HCT116 (cell line): ENCODE measurements at regions not wholly inside any gene's neighbourhood (a gene's known extent, or its start where the extent isn't known, plus 50 kb on each side); places are given as distances from the start of the nearest gene placed in this dataset.

Experiments used
- ATAC-seq: fragments of 200-7000 bp; cut with Tn5 transposase; 2 replicates; pipeline ENCODE4 v1.9.1; 2020; ENCODE audit warnings: mild to moderate bottlenecking, moderate library complexity
- BruUV-seq: library from RNA; stranded (reverse); fragments of 400-500 nt; replicated peaks from 2 replicates; lab custom pipeline; 2021; lab: Mats Ljungman, UMichigan
- CTCF ChIA-PET: fragments of 300-600 bp; sonication (Branson Sonifier 250); formaldehyde crosslinking; loops from one replicate; lab custom pipeline; 2021; ENCODE audit warnings: antibody characterized with exemption; lab: Charles Lee
- POLR2A ChIA-PET: fragments of 300-600, 350-600 bp; sonication (Branson Sonifier 250); formaldehyde crosslinking; loops from one replicate; lab custom pipeline; 2021; ENCODE audit warnings: antibody characterized with exemption; lab: Charles Lee
- RAD21 ChIA-PET, 2 experiments: fragments of 300-600 bp; sonication (Branson Sonifier 250); formaldehyde crosslinking; loops; one replicate each; lab custom pipeline; 2023; ENCODE audit warnings: low total read pairs in 2 of 2; ENCODE audit not compliant: uncharacterized antibody in 2 of 2, unreplicated experiment in 2 of 2, low non-redundant PET in 1 of 2; lab: Charles Lee
- DNase-seq: peaks from one replicate; pipeline ENCODE4 v3.0.0-alpha.2; 2010; ENCODE audit warnings: low read depth, low spot score
- H2AFZ ChIP-seq: fragments of 200-600 bp; shearing (Covaris generic), sonication (generic); 2 replicates; pipeline ENCODE4 v1.6.1; 2017; ENCODE audit warnings: low read depth, mixed run types, mixed read lengths, antibody characterized with exemption, low read length; ENCODE audit not compliant: poor library complexity, severe bottlenecking
- H3K27ac ChIP-seq: 2 replicates; pipeline ENCODE4 v1.5.1; 2012; ENCODE audit warnings: low read depth, low read length
- H3K27me3 ChIP-seq: fragments of 200-600 bp; sonication (generic); 2 replicates; pipeline ENCODE4 v1.6.1; 2016; ENCODE audit warnings: mixed run types, low read length, mixed read lengths; ENCODE audit not compliant: insufficient read depth
- H3K36me3 ChIP-seq, 2 experiments: fragments of 200-500 bp in 1 of 2; fragments of 200-600 bp in 1 of 2; sonication (Bioruptor generic) in 1 of 2; sonication (generic) in 1 of 2; 2 replicates each; pipeline versions ENCODE4 v1.5.1 to v1.6.1; 2014 to 2016; ENCODE audit warnings: low read length in 2 of 2, inconsistent platforms in 1 of 2, mixed read lengths in 1 of 2, mixed run types in 1 of 2; ENCODE audit not compliant: insufficient read depth in 2 of 2, control insufficient read depth in 1 of 2
- H3K4me1 ChIP-seq, 2 experiments: fragments of 200-600 bp in 1 of 2; sonication (generic) in 1 of 2; 2 replicates each; pipeline versions ENCODE4 v1.5.1 to v1.6.1; 2012 to 2017; ENCODE audit warnings: low read length in 2 of 2, inconsistent platforms in 1 of 2, mild to moderate bottlenecking in 1 of 2, mixed read lengths in 1 of 2, mixed run types in 1 of 2, moderate library complexity in 1 of 2; ENCODE audit not compliant: insufficient read depth in 2 of 2, control insufficient read depth in 1 of 2
- H3K4me2 ChIP-seq: fragments of 200-600 bp; sonication (generic); 2 replicates; pipeline ENCODE4 v1.6.1; 2017; ENCODE audit warnings: mixed run types, low read length, mixed read lengths
- H3K4me3 ChIP-seq, 2 experiments: fragments of 200-600 bp in 1 of 2; sonication (generic) in 1 of 2; replicated peaks in 1 of 2; 2 replicates each; pipeline ENCODE4 v1.5.1; 2011 to 2016; ENCODE audit warnings: low read length in 2 of 2, control low read depth in 1 of 2, low read depth in 1 of 2, mild to moderate bottlenecking in 1 of 2, mixed read lengths in 1 of 2, mixed run types in 1 of 2
- H3K79me2 ChIP-seq: fragments of 200-600 bp; sonication (generic); 2 replicates; pipeline ENCODE4 v1.6.1; 2017; ENCODE audit warnings: mild to moderate bottlenecking, mixed run types, low read length, moderate library complexity, mixed read lengths; ENCODE audit not compliant: insufficient read depth
- H3K9ac ChIP-seq: fragments of 200-600 bp; sonication (generic); 2 replicates; pipeline ENCODE4 v1.6.1; 2016; ENCODE audit warnings: low read length, mixed read lengths
- H3K9me2 ChIP-seq: fragments of 200-600 bp; sonication (generic), shearing (Covaris generic); 2 replicates; pipeline ENCODE4 v1.6.1; 2017; ENCODE audit warnings: mixed run types, mild to moderate bottlenecking, moderate library complexity; ENCODE audit not compliant: insufficient read depth
- H3K9me3 ChIP-seq, 2 experiments: fragments of 200-500 bp in 1 of 2; fragments of 200-600 bp in 1 of 2; sonication (Bioruptor generic) in 1 of 2; sonication (generic) in 1 of 2; 2 replicates each; pipeline ENCODE4 v1.6.1; 2014 to 2017; ENCODE audit warnings: low read length in 2 of 2, mixed read lengths in 2 of 2, inconsistent platforms in 1 of 2, low read depth in 1 of 2, mild to moderate bottlenecking in 1 of 2, mixed run types in 1 of 2, moderate library complexity in 1 of 2; ENCODE audit not compliant: control insufficient read depth in 1 of 2, insufficient read depth in 1 of 2
- H4K20me1 ChIP-seq: fragments of 200-600 bp; sonication (generic), shearing (Covaris generic); 2 replicates; pipeline ENCODE4 v1.6.1; 2017; ENCODE audit warnings: mixed run types, mild to moderate bottlenecking, moderate library complexity; ENCODE audit not compliant: insufficient read depth
- CEBPB ChIP-seq: IDR thresholded peaks from 2 replicates; pipeline ENCODE4 v1.6.1; 2012; ENCODE audit warnings: low read depth
- CTCF ChIP-seq, 3 experiments: fragments of 200-600 bp in 1 of 3; sonication (generic) in 1 of 3; IDR thresholded peaks in 2 of 3; conservative IDR thresholded peaks in 1 of 3; 2 replicates each; pipeline ENCODE4 v1.5.1; 2012 to 2017; ENCODE audit warnings: low read depth in 2 of 3, low read length in 2 of 3, antibody characterized with exemption in 1 of 3, borderline replicate concordance in 1 of 3, control low read depth in 1 of 3, mild to moderate bottlenecking in 1 of 3, mixed read lengths in 1 of 3, mixed run types in 1 of 3, moderate library complexity in 1 of 3; ENCODE audit not compliant: insufficient read depth in 1 of 3
- EZH2 ChIP-seq: fragments of 200-600 bp; sonication (generic); IDR thresholded peaks from 2 replicates; pipeline ENCODE4 v1.6.1; 2017; ENCODE audit warnings: antibody characterized with exemption, mixed run types
- FOSL1 ChIP-seq: IDR thresholded peaks from 2 replicates; pipeline ENCODE4 v1.6.1; 2012; ENCODE audit warnings: low read depth
- JUND ChIP-seq: IDR thresholded peaks from 2 replicates; pipeline ENCODE4 v1.6.1; 2012
- POLR2AphosphoS5 ChIP-seq: IDR thresholded peaks from 2 replicates; pipeline ENCODE4 v1.6.1; 2011; ENCODE audit warnings: mild to moderate bottlenecking, low read depth, low read length, moderate library complexity
- RAD21 ChIP-seq: IDR thresholded peaks from 2 replicates; pipeline ENCODE4 v1.6.1; 2012; ENCODE audit warnings: low read depth, mild to moderate bottlenecking
- REST ChIP-seq: IDR thresholded peaks from 2 replicates; pipeline ENCODE4 v1.6.1; 2012; ENCODE audit warnings: low read depth
- SIN3A ChIP-seq: IDR thresholded peaks from 2 replicates; pipeline ENCODE4 v1.6.1; 2012; ENCODE audit warnings: low read depth
- SRF ChIP-seq: IDR thresholded peaks from 2 replicates; pipeline ENCODE4 v1.6.1; 2012; ENCODE audit warnings: low read depth
- ZBTB33 ChIP-seq: IDR thresholded peaks from 2 replicates; pipeline ENCODE4 v1.6.1; 2011; ENCODE audit warnings: mild to moderate bottlenecking, low read length, moderate library complexity; ENCODE audit not compliant: insufficient replicate concordance; ENCODE audit errors: extremely low read depth
- intact Hi-C: fragments of 100-400 bp; cut with micrococcal nuclease; formaldehyde crosslinking; loops from 2 replicates; pipeline ENCODE4 v1.10.0; 2022

GRCh38 chr6:86728976-86729375, 208.4 kb upstream of the HTR1E start:
- no peak overlapping the region for H3K9ac ChIP-seq
- H3K27me3 ChIP-seq = no peaks in the 10 kb centered on the region
- H3K9me2 ChIP-seq = no peaks in the 10 kb centered on the region
- DNase-seq = no peak
- no peak for ATAC-seq
- H3K4me1 ChIP-seq = no peaks in the 10 kb centered on the region
- H3K9me3 ChIP-seq = no peaks in the 10 kb centered on the region
- H3K79me2 ChIP-seq = no peaks in the 10 kb centered on the region
- CTCF ChIA-PET = no interaction called here
- H3K36me3 ChIP-seq = no peaks in the 10 kb centered on the region
- H3K4me2 ChIP-seq = no peak overlapping the region
- TF ChIP-seq RAD21 (no peak), ZBTB33 (no peak), POLR2AphosphoS5 (no peak), FOSL1 (no peak), EZH2 (no peak)
- BruUV-seq = no TSS peak
- RAD21 ChIA-PET = no interaction called here
- no peak overlapping the region for H3K4me3 ChIP-seq
- intact Hi-C loops = no loop called here
- no peak overlapping the region for H3K27ac ChIP-seq
- POLR2A ChIA-PET = no interaction called here
- no peaks in the 10 kb centered on the region for H4K20me1 ChIP-seq
- H2AFZ ChIP-seq = no peak overlapping the region

GRCh38 chr6:86724695-86725094, 212.6 kb upstream of the HTR1E start:
- no peaks in the 10 kb centered on the region for H3K79me2 ChIP-seq
- no TSS peak for BruUV-seq
- intact Hi-C loops = no loop called here
- H3K27me3 ChIP-seq = no peaks in the 10 kb centered on the region
- no peaks in the 10 kb centered on the region for H3K9me3 ChIP-seq
- ChIA-PET CTCF (no interaction called here), RAD21 (no interaction called here), POLR2A (no interaction called here)
- DNase-seq (no peak), ATAC-seq (no peak)
- no peak overlapping the region for H3K4me2 ChIP-seq
- no peaks in the 10 kb centered on the region for H3K9me2 ChIP-seq
- no peaks in the 10 kb centered on the region for H4K20me1 ChIP-seq
- no peaks in the 10 kb centered on the region for H3K36me3 ChIP-seq
- H2AFZ ChIP-seq = no peak overlapping the region
- no peak overlapping the region for H3K4me3 ChIP-seq
- no peak overlapping the region for H3K27ac ChIP-seq
- H3K4me1 ChIP-seq = no peaks in the 10 kb centered on the region
- H3K9ac ChIP-seq = no peak overlapping the region
- TF ChIP-seq CEBPB (no peak), SIN3A (no peak), EZH2 (no peak), CTCF (IDR thresholded peaks at IDR 0.05 in 2 of 3, conservative IDR thresholded peaks at IDR 0.05 in 1 of 3; ENCODE audit: borderline replicate concordance in 1 of 3, insufficient read depth in 1 of 3, low read depth in 2 of 3, low read length in 2 of 3) (no peak), SRF (no peak), JUND (no peak), ZBTB33 (no peak), REST (no peak)
